CD4-positive, alpha-beta T cell treated with Interleukin-15 for 4 hours (primary cell): ENCODE measurements at regions not wholly inside any gene's neighbourhood (a gene's known extent, or its start where the extent isn't known, plus 50 kb on each side); places are given as distances from the start of the nearest gene placed in this dataset.

ENCODE experiments used
- DNase-seq: peaks from one replicate; pipeline ENCODE4 v3.0.0-alpha.2; 2020; ENCODE audit warnings: low spot score

GRCh38 chr2:103959174-103960128, 894.5 kb upstream of the POU3F3 start:
- DNase-seq = no peak

DNA sequence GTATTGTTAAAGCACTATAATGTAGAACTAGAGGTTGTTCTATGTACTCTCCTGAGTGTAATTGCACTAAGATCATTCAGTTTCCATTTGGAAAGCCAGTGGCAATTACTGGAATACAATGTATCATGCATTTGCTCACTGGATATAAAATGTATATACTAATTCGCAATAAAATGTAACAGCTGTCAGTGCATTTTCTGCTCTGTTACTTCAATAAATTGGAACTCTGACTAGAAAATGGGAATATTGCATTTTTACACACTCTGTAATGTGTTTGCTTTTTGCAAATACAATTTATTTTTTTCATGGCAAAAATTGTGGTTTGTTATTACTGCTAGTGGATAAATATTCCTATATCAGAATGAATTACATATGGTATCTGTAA, 893.8 kb upstream of the POU3F3 start:
- no peak for DNase-seq

- DNase-seq = no peak
Observed at GRCh38 chr2:103960951-103961350, 893.0 kb upstream of the POU3F3 start.

DNA sequence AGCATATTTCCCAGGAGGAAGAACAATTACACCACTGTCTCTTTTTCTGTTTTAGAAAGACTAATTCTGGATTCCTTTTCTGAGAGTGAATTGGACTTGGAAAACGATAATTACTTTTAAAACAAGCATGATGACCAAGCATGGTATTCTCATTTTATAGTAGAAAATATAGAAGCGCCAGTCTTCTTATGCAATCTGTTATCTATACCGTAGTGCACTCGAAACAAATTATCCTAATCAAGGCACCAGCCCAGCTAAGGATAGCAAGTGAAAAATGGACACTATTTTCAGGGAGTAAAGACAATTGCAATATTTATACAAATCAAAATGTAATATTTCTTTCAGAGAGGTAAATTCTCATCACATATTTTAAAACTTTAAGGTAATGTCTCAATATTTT, 892.1 kb upstream of the POU3F3 start:
- DNase-seq = no peak

DNA sequence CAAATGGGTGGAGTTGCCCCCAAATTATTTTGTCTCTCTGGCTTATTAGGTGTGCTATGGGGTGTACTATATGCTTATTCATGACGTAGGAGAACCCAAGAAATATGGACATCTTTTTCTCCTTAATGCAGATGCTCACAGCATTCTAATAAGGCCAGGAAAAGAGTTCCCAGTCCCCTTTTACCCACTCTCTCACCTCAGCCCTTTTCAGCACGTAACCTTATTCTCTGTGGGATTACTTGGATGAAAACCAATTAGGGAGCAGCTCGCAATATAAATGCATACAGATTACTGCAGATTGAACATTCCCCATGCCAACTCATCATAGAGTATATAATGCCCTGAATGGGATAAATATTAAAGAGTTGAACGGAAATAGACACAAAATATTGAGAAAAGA, 891.2 kb upstream of the POU3F3 start:
- no peak for DNase-seq

GRCh38 chr2:103963146-103963725, 890.7 kb upstream of the POU3F3 start:
- no peak for DNase-seq

GRCh38 chr2:103977241-103977640, 876.7 kb upstream of the POU3F3 start:
- DNase-seq = no peak

DNA sequence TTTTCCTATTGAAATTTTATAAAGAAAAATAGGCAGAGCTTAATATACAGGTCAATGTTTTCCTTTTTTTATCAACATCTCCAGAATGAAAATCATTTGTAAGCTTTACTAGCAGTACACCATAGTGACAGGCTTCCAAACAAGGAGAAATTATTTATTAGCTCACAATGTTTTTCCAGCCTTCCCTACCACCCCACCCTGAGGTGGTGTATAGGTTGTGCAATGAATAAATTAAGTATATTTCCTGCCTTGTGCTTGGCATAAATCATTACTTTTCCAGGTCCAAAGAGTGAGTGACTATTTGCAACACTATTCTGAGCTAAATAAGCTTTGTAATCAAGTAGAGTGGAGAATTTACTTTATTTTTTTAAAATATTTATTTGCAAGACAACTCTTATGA, 876.2 kb upstream of the POU3F3 start:
- no peak for DNase-seq

- DNase-seq = no peak
Observed at GRCh38 chr2:103980401-103980800, 873.5 kb upstream of the POU3F3 start.

DNA sequence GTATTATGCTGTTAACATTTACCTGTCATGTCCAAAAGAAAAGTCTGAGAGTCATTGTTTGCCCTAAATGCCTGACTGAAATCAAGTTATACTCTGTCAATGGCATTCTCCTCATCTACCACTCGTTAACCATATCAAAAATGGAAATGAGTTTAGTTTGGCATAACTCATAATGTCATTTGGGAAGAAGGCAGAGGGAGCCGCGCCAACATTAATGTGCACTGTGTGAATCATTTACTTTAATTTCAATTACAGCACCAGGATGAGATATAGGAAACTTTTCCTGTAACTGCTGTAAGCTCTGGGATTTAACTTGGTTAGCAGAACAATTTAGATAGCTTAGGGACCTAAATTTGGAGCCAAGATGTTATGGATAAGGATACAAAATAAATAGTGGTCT, 871.2 kb upstream of the POU3F3 start:
- no peak for DNase-seq

DNA sequence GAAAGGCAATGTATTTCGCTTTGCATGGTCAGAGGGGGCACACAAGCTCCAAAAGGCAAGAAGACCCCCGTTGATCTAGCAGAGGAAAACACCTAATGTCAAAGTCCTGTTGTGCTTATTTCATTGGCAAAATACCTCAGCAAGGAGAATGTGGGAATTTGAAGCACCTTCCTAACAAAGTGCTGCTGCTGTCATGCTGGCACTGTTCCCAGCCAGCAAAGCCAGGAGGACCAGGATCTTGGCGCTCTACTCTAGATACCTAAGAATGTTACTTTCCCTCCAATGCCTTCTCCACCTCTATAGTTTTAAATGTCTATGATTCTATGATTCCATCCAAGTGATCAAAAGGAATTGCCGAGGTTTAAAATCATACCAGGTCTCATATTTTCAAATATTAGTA, 867.9 kb upstream of the POU3F3 start:
- DNase-seq = no peak

- DNase-seq = no peak
Observed at GRCh38 chr2:103991591-103991990, 862.3 kb upstream of the POU3F3 start.

GRCh38 chr2:104004821-104005220, 849.1 kb upstream of the POU3F3 start:
- no peak for DNase-seq

DNA sequence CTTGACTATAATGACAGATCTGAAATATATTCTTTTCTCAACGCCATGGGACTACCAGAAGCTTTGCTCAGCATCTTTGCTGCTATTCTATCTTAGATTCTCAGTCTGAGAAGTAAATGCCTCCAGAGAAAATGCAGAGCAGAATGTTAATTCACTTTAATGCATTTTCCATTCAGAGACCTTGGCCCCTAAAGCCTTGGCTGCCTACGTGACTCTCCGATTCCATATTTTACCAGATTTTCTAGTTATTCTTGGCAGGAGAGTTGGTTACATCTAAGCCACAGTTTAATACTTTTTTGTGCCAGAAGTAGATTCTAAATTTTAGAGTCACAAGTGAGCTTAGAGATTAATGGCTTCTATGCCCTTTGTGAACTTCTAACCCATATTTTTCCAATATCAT, 837.1 kb upstream of the POU3F3 start:
- no peak for DNase-seq

DNA sequence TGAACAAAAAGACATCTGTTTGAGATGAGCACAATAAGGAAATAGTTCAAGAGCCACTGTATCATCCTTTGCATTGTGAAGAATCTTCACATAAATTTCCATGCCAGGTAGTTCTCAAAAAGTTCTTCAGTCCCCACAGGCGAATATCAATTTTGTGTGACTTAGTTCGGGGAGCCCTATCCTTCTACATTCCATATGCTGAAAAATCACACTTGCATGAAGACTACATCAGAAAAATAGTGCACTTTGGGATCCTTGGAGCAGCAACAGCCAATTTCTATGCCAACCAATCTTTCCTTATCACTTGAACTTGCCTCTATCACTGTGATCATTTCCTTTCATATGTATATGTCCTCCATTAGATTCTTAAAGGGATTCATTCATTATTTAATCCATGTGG, 830.6 kb upstream of the POU3F3 start:
- no peak for DNase-seq

- DNase-seq = no peak
Observed at GRCh38 chr2:104023765-104024164, 830.1 kb upstream of the POU3F3 start.

DNA sequence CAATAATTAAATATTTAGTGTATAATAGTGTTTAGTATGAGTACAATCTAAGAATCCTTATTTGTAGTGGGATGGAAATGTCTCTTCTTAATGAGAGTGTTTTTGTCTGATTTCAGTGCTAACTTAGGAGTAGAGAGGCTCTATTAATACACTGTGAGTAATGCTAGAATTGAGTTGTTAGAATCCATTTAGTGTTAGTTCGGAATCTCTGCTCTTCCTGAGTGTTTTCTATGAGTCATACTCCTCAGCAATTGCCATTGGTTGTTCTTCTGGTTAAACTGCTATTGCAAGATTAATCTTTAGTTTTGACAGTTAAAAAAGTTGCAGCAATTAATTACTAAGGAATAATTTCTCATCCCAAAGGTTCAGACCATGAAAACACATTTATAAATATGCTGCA, 828.6 kb upstream of the POU3F3 start:
- no peak for DNase-seq

DNA sequence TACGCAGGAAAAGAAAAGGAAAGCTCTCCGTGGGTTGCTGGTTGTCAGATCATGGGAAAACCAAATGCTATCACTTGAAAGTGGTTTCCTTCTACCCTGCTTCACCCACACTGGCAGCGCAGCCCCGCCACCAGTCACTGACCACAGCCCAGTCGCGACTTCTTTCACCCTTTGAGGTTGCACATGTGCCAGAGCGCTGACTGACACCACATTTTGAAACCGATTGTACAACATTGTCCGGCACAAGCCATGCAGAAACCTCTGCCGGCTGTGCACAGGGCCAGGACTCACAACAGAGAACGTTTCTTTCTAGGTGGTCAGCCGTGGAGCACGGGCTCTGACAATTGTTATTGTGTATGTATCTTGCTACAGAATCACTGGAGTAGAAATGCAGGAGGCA, 827.2 kb upstream of the POU3F3 start:
- DNase-seq = no peak

DNA sequence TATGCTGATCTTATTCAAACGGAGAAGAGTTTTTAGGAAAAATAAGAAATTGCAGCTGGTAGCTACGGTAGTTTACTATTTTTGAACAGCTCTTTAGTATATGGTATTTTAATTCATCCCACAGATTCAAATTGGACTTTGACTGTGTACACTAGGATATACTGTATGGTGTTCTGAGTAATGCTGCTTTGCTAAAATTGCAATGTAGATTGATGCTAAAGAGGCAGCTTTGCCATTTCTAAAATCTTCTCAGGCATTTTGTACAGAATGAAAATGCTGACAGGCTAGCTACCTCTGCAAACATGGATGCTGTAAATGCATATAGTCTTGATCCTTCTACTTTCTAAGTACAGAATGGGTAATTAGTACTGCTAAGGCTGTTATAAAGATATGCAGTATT, 826.6 kb upstream of the POU3F3 start:
- no peak for DNase-seq

- no peak for DNase-seq
Observed at GRCh38 chr2:104028061-104028460, 825.9 kb upstream of the POU3F3 start.

DNA sequence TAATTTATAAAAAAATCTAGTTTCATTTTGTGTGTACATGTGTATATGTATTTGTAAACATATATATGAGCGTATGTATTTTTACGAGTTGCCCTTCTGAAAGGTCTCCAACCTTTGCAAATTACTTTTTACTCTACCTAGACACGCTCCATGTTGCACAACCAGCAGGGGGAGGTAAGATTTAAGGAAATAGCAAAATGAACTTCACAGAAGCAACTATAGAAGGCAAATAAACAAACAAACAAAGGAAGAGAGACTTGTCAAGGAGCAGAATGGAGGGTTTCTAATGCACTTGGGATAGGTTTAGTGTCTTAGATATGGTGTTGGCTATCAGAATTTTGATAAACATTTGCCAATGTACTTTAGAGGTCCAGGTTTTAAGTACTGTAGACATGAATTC, 820.5 kb upstream of the POU3F3 start:
- DNase-seq = no peak

GRCh38 chr2:104040771-104041170, 813.1 kb upstream of the POU3F3 start:
- no peak for DNase-seq

GRCh38 chr2:104041351-104041750, 812.6 kb upstream of the POU3F3 start:
- no peak for DNase-seq

DNA sequence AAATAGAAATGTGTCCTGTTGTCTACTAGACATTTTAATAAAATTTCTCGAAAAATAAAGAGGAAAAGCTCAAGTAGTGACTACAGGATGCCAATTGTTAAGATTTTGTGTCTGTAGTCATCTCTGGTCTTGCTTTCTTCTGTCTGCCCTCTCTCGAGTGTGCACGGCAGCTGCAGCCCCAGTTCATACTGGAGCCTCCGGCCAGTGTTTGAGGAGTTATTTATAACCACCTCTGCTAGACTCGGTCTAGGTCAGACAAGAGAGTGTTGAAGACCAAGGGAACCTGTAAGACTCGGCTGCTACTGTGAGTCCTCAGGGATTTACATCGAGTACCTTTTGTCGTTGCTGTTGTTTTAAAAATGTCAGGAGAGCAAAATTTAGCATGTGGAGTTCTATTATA, 810.1 kb upstream of the POU3F3 start:
- DNase-seq = no peak
